GM19395 (cell line): ENCODE measurements at regions not wholly inside any gene's neighbourhood (a gene's known extent, or its start where the extent isn't known, plus 50 kb on each side); places are given as distances from the start of the nearest gene placed in this dataset.

Experiments used
- ATAC-seq: cut with Tn5 transposase; IDR thresholded peaks from one replicate; pipeline ENCODE4 v1.9.1; 2021; ENCODE audit warnings: mild to moderate bottlenecking, moderate library complexity; ENCODE audit not compliant: unreplicated experiment

GRCh38 chr3:182190056-182190455, 478.3 kb downstream of the SOX2 start:
- ATAC-seq, result no peak

- no peak for ATAC-seq
Observed at GRCh38 chr3:182198345-182198744, 486.6 kb downstream of the SOX2 start.

DNA sequence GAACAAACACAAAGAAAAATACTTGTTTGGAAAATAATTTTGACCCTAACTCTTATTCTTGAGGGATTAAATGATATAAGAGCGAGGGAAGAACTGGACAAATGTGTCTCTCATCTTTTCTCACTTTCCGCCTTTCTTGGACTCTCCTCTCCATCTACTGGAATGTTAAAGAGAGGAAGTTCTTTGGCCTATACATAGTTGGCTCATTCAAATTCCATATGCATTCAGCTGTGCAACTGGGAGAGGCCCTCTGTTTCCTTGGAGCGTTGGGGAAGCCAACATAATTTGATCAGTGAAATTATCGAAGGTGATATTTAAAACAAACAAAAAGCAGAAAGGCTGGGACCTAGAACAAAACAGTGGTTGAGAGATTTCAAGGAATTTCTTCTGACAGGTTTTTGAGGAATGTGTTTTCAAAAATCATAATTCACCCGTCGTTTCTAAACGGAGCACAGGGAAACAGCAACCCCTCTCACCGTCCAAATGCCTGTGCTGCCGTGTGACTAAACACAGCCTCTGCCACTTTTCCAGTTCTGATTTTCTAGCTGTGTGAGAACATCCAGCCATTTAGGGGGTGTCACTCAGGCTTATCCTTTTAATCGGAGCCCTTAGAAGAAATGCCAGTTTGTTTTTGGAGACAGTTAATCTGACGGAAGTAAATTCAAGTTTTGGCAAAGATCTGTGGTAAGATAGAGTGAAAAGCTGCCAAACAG, 489.9 kb downstream of the SOX2 start:
- ATAC-seq, result no peak

GRCh38 chr3:182212479-182213076, 500.9 kb downstream of the SOX2 start:
- no peak for ATAC-seq

GRCh38 chr3:182214416-182214815, 502.7 kb downstream of the SOX2 start:
- ATAC-seq, result no peak

GRCh38 chr3:182215881-182216280, 504.2 kb downstream of the SOX2 start:
- no peak for ATAC-seq

DNA sequence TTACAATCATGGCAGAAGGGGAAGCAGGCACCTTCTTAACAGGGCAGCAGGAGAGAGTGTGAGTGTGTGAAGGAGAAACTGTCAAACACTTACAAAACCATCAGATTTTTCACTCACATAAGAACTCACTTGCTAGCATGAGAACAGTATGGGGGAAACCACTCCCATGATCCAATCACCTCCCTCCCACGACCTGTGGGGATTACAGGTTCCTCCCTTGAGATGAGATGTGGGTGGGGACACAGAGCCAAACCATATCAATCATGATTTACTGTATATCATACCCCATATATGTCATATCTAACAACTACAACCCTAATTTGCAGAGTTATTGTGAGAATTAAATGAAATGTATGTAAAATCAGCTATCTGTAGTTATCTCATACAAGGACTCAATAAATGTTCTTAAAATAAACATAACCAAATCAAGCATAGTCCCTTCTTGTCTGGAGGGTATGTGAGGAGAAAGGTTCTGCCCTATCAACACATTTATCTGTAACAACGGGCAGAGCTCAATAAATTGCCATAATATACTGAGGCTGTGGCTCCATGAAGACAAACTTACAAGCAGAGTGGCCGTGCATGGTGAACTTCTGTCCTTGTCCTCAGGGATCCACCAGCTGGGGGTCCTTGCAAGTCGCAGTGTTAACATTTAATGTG, 504.7 kb downstream of the SOX2 start:
- no peak for ATAC-seq

GRCh38 chr3:182220013-182220412, 508.3 kb downstream of the SOX2 start:
- no peak for ATAC-seq

- ATAC-seq, result no peak
Observed at GRCh38 chr3:182220471-182220870, 508.7 kb downstream of the SOX2 start.

DNA sequence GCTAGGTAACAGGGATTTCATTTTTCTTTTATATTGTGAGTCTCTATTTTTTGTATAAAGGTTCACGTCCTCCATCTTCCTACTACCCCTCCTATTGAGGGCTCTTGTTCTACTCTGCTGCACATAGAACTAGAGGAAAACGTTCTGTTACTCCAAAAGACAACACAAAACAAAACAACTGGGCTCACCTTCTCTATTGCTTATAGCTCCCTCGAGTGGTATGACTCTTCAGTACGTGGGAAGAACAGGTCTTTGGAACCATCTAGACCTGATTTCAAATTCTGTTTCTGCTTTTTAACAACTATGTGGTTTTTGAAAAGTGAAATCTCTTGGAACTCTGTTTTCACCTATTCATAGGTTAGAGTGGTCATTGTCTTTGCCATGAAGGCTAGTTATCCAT, 515.3 kb downstream of the SOX2 start:
- no peak for ATAC-seq

GRCh38 chr3:182233405-182233804, 521.7 kb downstream of the SOX2 start:
- no peak for ATAC-seq

DNA sequence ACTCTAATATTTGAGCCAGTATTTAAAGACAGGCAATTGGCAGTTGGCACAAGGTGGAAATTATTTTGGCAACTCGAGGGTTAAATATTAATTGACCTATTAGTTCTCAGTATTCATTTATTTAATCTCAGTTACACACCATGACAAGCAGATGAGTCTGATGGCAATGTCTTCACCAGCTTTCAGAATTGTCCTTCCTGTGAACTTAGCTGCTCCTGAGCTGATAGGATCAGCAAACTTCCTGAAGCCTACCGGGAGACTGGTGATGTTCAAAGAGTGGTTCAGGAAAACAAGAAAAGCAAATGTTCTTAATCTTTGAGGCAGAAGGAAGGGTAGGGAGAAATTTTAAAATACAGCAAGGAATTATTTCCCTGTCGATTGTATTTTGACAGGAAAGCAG, 522.2 kb downstream of the SOX2 start:
- no peak for ATAC-seq

DNA sequence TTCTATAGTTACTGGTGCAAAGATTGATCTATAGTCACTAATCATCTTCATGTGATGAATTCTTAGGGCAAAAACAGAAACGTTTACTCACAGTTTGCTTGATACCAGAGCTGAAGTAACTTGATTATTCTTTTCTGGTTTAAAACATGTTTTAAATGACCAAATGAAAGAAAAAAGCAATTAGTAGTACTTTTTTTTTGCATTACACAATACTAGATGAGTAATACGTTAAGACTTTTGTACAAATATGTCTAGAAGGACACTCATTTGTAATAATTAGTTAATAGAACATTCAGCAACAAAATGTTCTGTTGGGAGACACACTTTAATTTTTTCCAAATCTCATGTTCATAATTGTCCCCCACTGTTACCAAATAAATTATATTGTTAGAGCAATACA, 523.2 kb downstream of the SOX2 start:
- ATAC-seq, result no peak

DNA sequence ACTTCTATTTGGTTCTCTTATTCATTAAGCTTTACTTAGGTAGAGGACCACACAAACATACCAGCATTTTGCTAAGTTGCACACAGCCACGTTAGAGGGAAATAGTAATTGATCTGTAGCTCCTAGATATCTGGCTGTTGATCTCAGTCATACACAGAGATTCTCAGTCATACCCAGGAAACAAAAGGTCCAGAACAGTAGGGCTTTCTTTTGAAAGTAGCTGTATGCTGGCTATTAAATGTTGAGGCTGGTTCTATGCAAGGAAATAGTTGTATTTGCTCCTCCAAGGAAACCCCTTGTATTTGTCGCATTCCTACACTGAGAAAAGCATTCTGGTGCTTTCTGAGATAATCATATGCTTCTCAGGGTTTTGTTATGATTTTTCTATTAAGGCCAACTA, 523.8 kb downstream of the SOX2 start:
- no peak for ATAC-seq

GRCh38 chr3:182238126-182238525, 526.4 kb downstream of the SOX2 start:
- no peak for ATAC-seq

DNA sequence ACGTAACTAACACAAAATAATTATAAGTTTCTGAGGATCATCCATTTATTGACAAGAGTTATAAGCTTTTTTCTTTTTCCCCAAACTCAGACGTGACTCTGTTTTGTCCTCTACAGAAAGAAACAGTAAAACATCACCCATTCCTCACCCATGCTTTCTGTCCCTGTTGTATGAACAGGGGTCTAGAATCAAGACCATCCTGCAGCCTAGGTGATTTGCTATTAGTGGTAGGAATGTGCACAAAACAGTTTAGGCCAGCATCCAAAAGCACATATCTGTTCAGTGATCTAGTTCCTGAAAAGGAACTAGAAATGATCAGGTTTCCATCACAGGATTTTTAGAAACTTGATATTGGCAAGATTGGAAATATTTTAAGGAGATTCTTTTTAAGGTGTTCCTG, 527.6 kb downstream of the SOX2 start:
- no peak for ATAC-seq

DNA sequence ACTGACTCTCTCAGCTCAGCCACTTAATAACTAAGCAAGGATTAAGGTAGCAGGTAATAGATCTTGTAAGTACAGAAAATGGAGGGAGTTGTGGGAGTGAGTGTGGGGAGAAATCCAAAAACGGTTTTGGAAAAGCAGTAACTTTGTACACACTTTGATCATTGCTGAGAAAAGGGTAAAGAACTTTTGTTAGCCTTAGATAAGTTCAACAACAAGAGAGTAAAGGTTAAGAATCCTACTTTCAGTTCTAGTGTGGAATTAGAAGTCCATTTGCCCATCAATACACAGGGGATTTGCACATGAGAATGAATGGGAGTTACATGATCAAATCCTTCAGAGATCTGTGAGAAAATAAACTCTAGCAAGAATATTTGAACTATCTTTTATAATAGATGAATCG, 528.7 kb downstream of the SOX2 start:
- ATAC-seq, result no peak

DNA sequence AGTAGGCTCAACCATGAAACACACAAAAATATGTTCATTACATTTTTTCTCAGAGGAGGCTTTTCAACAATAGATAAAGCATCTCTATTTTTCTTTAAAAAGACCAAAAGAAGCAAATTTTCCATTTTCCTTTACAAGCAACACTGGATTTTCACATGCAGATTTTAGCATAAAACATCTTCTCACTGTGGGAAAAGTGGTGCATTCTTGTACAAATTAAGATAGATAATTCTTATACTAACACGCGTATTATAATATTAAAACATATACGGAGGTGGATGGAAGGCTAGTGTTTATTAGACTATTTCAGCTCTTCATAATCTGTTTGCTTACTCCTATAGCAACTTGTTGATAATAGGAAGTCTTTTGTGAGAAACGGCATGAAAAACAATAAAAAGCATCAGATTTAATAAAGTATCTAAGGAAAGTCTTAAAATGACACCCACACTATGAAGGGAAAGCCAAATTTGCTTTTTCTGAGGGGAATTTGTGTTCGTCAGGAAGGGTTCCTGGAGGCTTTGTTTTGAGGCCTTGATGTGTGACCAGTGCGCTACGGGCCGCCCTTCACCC, 529.6 kb downstream of the SOX2 start:
- ATAC-seq, result no peak

GRCh38 chr3:182241766-182242488, 530.2 kb downstream of the SOX2 start:
- no peak for ATAC-seq

DNA sequence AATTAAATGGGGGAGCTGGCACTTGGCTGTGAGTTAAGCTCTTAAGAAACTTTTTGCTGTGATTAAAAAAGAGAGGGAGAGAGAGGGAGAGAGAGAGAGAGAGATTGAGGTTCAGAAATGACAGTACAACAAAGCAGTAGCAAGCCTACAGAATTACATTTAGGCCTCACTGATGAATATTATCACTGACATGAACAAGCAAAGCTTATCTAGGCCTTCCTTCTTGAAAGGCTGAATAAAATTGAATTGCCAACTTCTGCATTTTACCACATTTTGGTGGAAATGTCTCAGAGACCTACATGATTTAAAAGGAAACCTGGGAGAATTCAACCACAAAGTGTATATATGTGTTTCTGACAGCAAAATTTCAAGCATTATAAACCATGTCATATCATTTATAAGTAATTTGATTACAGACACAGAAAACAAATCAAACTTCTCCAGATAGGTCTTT, 530.8 kb downstream of the SOX2 start:
- ATAC-seq, result no peak

DNA sequence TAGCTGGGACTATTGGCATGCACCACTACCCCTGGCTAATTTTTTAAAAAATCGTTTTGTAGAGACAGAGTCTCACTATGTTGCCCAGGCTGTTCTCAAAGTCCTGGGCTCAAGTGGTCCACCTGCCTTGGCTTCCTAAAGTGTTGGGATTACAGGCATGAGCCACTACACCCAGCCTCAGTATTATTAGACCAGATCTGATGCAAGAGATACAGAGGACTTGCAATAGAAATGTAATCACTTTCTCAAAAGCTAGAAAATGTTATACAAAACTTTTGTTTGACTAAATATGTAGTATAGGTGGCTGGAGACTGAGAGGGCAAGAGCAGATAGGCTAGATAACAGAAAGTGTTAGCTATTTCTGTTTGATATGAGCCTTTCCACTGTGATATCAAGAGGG, 531.9 kb downstream of the SOX2 start:
- ATAC-seq, result no peak
